ENCODE measurements at regions not wholly inside any gene's neighbourhood (a gene's known extent, or its start where the extent isn't known, plus 50 kb on each side); places are given as distances from the start of the nearest gene placed in this dataset.

DNA sequence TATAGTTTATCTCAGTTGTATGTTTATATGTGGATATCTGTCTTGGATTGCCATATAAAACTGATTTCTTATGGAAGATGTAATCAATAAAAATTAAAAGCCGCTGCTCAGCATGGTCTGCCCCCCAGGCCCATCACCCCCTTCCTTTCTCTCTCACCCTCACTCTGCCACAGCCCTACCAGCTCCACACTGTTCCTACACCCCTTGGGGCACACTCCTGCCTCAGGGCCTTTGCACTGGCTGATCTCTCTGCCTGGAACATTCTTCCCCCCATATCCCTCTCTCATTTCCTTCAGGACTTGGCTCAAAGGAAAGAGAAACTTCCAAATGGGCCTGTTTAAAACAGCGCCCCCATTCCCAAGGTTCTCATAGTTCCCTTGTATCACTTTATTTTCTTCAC, 63.1 kb downstream of the LRRC32 start:
- Mint-ChIP-seq H3K36me3 (no peaks in the 10 kb centered on the region), H3K9me3 (no peaks in the 10 kb centered on the region), H3K4me1 (no peaks in the 10 kb centered on the region), H3K4me3 (no peak overlapping the region), H3K27ac (peak overlapping the region; percentile 41)
- ATAC-seq = no peak
- no peak for DNase-seq (ENCODE audit: low spot score in 2 of 2)

DNA sequence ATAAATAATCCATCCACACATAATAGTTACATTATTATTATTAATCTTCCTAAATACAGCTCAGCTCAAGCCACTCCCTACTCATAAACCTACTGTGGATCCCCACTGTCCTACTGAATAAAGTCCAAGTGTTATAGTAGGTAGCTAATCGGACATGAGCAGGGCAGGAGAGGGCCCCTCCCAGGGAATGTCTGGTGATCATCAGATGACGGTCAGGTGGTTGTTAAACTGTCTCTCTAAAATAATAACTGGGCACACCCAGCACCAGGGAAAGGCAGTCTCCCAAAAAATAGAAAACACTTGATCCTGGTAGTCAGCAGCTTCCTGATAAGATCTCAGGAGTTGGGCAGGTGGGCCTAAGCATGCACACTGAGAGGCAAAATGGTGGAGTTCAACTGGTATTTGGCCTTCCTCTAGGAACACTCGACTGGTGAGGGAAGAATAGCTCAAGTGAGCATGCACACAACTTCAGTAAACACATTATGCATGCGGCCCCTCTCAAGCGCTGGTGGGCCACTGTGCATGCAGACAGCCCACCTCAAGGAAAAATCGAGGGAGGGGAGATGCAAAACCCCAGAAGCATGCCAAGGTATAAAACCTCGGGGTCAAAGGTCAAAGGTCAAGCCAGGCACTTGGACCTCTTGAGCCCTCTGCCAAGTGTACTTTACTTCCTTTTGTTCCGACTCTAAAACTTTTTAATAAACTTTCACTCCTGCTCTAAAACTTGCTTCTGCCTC, 65.0 kb downstream of the LRRC32 start:
- Mint-ChIP-seq H3K27ac (no peak overlapping the region), H3K4me1 (no peaks in the 10 kb centered on the region), H3K36me3 (no peaks in the 10 kb centered on the region), H3K4me3 (no peak overlapping the region), H3K9me3 (no peaks in the 10 kb centered on the region)
- DNase-seq (ENCODE audit: low spot score in 2 of 2) (no peak), ATAC-seq (no peak)

DNA sequence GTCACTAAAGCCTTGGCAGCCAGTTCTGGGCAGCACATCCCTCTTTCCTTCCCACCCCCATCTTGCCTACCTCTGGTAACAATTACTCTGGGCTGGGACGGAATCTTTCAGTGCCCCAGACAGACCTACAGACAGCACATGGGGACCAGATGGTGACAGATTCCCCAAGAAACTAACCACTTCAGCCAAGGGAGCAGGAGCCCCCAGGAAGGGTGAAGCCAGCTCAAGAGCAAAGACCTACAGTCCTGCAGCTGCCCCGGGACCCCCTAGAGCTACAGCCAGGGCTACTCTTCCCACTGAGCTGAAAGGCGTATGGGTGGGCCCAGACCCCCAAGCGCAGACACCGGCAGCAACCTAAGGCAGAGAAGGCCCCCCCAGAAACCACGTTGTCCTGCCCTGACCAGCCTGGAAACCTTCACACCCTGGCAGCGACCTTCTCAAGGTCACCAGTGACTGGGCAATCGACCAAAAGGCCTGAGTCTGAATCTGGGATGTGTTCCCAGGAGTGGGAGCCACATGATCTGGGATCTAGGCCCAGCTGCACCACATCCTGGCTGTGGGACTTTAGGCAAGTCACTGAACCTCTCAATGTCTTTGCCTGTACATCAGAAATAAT, 65.8 kb downstream of the LRRC32 start:
- no peaks in the 10 kb centered on the region for H3K4me1 Mint-ChIP-seq
- ATAC-seq (no peak), DNase-seq (ENCODE audit: low spot score in 2 of 2) (no peak)
- H3K4me3 Mint-ChIP-seq = no peak overlapping the region
- peak overlapping the region; percentile 2 for H3K27ac Mint-ChIP-seq
- no peaks in the 10 kb centered on the region for H3K9me3 Mint-ChIP-seq
- no peaks in the 10 kb centered on the region for H3K36me3 Mint-ChIP-seq

DNA sequence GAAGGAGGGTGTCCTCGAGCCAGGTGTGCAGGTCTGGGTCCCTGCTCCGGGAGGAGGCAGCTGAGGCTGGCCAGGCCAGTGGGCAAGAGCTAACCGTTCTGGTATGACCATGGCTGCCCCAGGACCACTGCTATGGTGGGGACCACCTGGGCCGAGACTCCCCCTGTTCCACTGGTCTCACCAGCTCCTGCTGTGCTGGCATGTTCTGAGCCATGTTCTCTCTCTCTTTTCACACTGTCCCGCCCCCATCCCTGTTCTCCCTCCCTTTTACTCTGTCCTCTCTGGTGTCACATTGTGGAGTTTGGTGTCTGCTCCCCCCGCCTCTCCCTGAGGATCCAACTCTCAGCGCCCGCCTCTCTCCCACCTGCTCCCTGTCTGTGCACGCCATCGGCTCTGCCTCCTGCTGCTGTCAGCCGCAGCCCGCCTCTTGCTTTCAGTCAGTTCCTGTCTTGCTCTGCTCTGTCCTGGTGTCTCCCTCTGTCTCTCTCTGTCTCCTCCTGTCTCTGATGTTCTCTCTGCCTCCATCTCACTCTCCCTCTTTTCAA, 66.4 kb downstream of the LRRC32 start:
- Mint-ChIP-seq H3K9me3 (no peaks in the 10 kb centered on the region), H3K4me1 (no peaks in the 10 kb centered on the region), H3K27ac (peak overlapping the region; percentile 2), H3K36me3 (no peaks in the 10 kb centered on the region), H3K4me3 (no peak overlapping the region)
- peak; percentile 41 for ATAC-seq
- DNase-seq (ENCODE audit: low spot score in 2 of 2) = no peak

DNA sequence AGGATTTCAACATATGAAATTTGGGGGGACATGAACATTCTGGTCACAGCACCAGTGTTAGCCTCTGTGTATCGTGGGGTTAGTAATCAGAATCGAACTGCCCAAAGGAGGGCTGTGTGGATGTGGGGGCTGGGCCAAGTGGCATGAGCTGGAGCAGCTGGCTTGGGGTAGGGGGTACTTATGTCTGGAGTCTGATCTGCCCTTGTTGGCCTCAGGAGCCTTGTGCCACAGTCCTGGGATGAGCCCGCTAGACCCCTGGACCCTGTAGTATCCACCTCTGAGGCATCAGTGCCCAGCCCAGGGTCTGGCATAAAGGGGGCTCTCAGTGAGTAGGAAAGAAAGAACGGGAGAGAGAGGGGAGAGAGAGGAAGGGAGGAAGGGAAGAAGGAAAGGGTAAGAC, 67.3 kb downstream of the LRRC32 start:
- Mint-ChIP-seq H3K27ac (peak overlapping the region; percentile 2), H3K36me3 (no peaks in the 10 kb centered on the region), H3K9me3 (no peaks in the 10 kb centered on the region), H3K4me3 (no peak overlapping the region), H3K4me1 (no peaks in the 10 kb centered on the region)
- no peak for DNase-seq (ENCODE audit: low spot score in 2 of 2)
- ATAC-seq = no peak
